Mesodermal cell (in vitro differentiated cells): ENCODE measurements at regions not wholly inside any gene's neighbourhood (a gene's known extent, or its start where the extent isn't known, plus 50 kb on each side); places are given as distances from the start of the nearest gene placed in this dataset.
"Not testable (repeated sequence)": the region's sequence is repeated elsewhere in the genome, so short reads cannot be mapped to it uniquely, and the experiment has no call there.

Experiments used
- H3K27ac ChIP-seq: 2 replicates; pipeline ENCODE4 v1.7.0; 2013; ENCODE audit warnings: mild to moderate bottlenecking, low read depth, low read length, moderate library complexity; ENCODE audit not compliant: severe bottlenecking
- H3K36me3 ChIP-seq: 2 replicates; pipeline ENCODE4 v1.7.1; 2013; ENCODE audit warnings: mild to moderate bottlenecking, low read length, moderate library complexity; ENCODE audit not compliant: control insufficient read depth, insufficient read depth
- H3K4me1 ChIP-seq: one replicate; pipeline ENCODE4 v1.7.1; 2013; ENCODE audit warnings: mild to moderate bottlenecking, low read length; ENCODE audit not compliant: insufficient read depth, control insufficient read depth, poor library complexity, severe bottlenecking
- H3K4me3 ChIP-seq: 2 replicates; pipeline ENCODE4 v1.7.0; 2013; ENCODE audit warnings: low read length, control low read depth, mild to moderate bottlenecking; ENCODE audit not compliant: insufficient read depth, poor library complexity, severe bottlenecking; ENCODE audit errors: extremely low read depth
- H3K9me3 ChIP-seq: 2 replicates; pipeline ENCODE4 v1.7.1; 2013; ENCODE audit warnings: mild to moderate bottlenecking, low read length, moderate library complexity; ENCODE audit not compliant: control insufficient read depth
- WGBS, 2 experiments: methylation state at CpG; one replicate each; pipeline ENCODE4 v1.1.5; 2013; ENCODE audit warnings: missing lambda C conversion rate in 2 of 2; ENCODE audit not compliant: insufficient coverage in 2 of 2; 5-methylcytosine and 5-hydroxymethylcytosine counted together

DNA sequence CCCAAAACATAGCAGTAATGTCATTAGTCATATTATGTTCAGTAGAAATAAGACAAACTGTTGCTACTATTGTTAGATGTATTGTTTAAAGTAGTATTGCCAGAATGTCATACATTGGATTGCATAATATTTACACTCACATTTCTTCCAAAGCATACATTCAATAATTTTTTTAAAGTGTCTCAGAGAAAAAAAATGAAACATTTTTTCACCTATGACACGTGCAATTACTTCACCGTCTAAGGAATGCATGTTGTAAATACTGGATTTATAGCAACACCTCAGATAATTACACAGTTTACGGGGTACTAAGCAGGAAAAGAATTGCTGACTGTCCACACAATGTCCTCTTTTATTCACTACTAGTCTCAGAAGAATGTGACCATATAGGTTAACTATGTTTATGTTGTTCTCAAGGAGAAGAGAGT lies 162.1 kb downstream of the PCDH18 start:
- H3K9me3 ChIP-seq = no peaks in the 10 kb centered on the region
- no peaks in the 10 kb centered on the region for H3K36me3 ChIP-seq
- H3K4me1 ChIP-seq = no peaks in the 10 kb centered on the region
- no CpG with 5 or more reads among the region's 3 CpGs for WGBS, 2 experiments
- peak overlapping the region; percentile 25 for H3K27ac ChIP-seq
- H3K4me3 ChIP-seq = no peak overlapping the region

DNA sequence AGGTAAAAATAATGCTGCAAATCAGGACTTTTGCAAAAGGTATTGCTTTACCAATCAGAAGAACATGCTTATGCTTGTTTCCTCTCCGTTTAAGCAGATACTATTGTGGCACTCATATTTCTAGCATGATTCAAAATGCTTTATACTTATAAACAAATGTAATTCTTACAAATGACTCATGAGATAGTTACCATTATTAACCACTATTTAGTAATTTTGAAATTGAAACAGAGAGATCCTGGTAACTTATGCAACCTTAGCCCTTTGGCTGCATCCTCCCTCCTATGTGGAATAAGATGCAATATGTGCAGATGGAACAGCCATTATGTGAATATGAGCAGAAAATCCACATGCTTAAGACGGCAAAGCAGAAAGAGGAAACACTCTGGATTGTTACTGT lies 164.7 kb downstream of the PCDH18 start:
- Histone ChIP-seq H3K9me3 (no peaks in the 10 kb centered on the region), H3K4me1 (no peaks in the 10 kb centered on the region), H3K4me3 (no peak overlapping the region), H3K36me3 (no peaks in the 10 kb centered on the region), H3K27ac (no peak overlapping the region)
- 100% methylated on average over 1 of the region's 2 CpGs for WGBS, 2 experiments

DNA sequence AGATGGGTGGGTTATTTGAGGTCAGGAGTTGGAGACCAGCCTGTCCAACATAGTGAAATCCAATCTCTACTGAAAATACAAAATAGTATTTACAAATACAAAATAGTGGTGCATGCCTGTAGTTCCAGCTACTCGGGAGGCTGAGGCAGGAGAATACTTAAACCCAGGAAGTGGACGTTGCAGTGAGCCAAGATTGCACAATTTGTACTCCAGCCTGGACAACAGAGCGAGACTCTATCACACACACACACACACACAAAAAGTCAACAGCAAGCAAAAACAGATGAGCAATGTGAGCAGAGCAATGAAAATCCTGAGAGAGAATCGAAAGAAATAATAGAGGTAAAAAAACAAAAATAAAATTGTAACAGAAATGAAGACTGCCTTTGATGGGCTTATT lies 168.8 kb downstream of the PCDH18 start:
- no peak overlapping the region for H3K27ac ChIP-seq
- H3K4me3 ChIP-seq = no peak overlapping the region
- no peaks in the 10 kb centered on the region for H3K9me3 ChIP-seq
- no peaks in the 10 kb centered on the region for H3K36me3 ChIP-seq
- H3K4me1 ChIP-seq = no peaks in the 10 kb centered on the region
- 100% methylated on average over 2 of the region's 4 CpGs; no CpG with 5 or more reads in 1 of the 2 experiments for WGBS, 2 experiments

DNA sequence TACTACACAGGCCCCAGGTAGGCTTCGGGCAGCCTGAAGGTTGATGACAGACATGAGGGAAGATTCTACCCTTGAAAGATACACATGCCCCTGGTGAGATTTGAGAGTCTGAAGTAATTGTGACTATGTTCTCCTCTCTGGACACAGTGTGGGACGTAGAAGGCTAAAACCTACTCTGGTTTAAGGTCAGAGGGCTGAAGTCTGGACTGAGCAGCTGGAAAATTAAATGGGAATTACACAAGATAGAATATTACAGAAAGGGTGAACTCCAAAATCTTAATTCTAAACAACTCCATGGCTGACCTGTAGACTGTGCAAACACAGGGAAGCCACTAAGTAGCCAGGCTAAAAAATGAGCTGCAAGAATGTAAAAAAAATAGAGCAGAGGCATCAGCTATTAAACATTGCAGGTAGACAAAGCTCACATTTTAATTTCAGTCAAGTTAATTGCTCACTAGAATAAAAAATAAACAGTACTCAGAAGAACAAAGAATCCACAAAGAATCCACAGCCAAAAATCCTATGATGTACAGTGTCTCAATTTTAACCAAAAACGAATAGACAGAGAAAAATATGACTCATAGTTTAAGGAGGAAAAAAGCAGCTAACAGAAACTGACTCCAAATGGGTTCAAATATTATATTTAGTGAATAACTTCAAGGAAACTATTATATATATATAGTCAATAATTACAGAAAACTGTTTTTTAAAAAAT lies 170.4 kb downstream of the PCDH18 start:
- H3K4me3 ChIP-seq = no peak overlapping the region
- H3K4me1 ChIP-seq = no peaks in the 10 kb centered on the region
- H3K36me3 ChIP-seq = no peaks in the 10 kb centered on the region
- H3K27ac ChIP-seq = no peak overlapping the region
- 88% methylated on average over 1 of the region's 3 CpGs; no CpG with 5 or more reads in 1 of the 2 experiments for WGBS, 2 experiments
- no peaks in the 10 kb centered on the region for H3K9me3 ChIP-seq

DNA sequence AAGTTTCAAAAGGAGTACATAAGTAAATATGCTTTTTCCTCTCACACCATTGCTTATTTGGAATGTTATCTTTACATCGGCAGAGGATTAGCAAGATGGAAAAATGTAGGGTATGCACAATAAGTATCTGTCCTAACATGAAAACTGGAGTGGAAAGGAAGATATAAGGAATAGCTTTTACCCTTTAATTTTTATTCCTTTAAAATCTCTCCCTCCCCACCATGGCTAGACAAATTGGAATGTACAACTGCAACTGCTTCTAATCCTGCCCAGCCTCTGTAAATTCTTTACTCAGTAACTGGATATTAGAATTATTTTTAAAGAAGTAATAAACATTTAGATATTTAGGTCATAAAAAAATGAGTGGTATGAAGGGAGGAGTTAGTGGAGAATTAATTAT lies 171.5 kb downstream of the PCDH18 start:
- H3K36me3 ChIP-seq = no peaks in the 10 kb centered on the region
- H3K4me1 ChIP-seq = no peaks in the 10 kb centered on the region
- H3K4me3 ChIP-seq = no peak overlapping the region
- no peaks in the 10 kb centered on the region for H3K9me3 ChIP-seq
- no CpG with 5 or more reads among the region's 1 CpG for WGBS, 2 experiments
- H3K27ac ChIP-seq = no peak overlapping the region

DNA sequence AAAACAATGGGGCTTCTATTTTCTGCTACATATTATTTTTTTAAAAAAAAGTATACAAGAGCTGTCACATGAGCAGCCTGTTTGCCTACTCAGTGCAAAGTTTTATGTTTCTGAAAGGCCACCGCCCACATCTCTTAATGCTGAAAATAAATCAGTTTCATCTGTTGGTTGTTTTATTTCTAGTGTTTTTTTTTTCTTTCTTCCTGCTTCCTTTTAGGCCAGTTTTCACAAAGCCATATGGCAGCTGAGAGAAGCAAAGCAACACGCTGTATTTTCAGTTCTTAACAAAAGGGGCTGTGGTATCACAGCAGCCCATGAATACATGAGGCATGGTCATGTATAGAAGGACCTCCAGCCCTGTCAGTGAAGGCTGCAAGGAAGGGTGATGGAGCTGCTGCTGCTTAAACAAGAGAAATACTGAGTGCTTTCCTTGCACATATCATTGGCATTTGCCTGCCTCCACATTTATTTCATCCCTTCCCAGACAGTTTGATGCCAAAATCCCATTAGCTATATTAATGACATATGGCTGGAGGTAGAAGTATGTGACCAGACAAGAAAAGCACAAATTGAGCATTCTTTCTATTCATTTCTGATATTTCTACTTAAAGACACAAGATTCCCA lies 172.5 kb downstream of the PCDH18 start:
- Histone ChIP-seq H3K36me3 (no peaks in the 10 kb centered on the region), H3K9me3 (no peaks in the 10 kb centered on the region), H3K27ac (no peak overlapping the region), H3K4me3 (no peak overlapping the region), H3K4me1 (no peaks in the 10 kb centered on the region)
- 83 to 86% methylated on average over 1 to 2 of the region's 2 CpGs for WGBS, 2 experiments

DNA sequence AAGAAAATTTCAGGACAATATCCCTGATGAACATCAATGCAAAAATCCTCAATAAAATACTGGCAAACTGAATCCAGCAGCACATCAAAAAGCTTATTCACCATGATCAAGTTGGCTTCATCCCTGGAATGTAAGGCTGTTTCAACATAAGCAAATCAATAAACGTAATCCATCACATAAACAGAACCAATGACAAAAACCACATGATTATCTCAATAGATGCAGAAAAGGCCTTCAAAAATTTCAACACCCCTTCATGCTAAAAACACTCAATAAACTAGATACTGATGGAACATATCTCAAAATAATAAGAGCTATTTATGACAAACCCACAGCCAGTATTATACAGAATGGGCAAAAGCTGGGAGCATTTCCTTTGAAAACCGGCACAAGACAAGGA lies 177.7 kb downstream of the PCDH18 start:
- not testable (repeated sequence) for H3K4me1 ChIP-seq
- 89 to 100% methylated on average over 1 of the region's 2 CpGs for WGBS, 2 experiments

DNA sequence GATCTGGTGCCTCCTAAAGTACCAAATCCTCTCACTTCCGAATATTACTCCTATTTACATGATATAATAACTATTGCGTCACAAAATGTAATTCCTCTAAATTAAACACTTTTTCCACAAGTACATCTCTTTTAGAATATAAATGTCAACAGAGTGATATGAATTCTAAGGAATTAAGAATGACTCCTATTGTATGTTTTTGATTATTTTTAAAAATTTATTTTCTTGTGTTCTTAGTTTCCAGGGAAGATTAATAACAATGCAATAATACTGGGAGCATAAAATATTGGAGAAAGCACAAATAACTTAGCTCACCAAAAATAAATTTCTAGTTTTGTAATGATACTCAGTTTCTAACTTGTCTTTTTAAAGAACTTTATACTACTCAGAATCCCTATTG lies 184.9 kb downstream of the PCDH18 start:
- WGBS, 2 experiments = no CpG with 5 or more reads among the region's 2 CpGs
- no peaks in the 10 kb centered on the region for H3K4me1 ChIP-seq
- H3K9me3 ChIP-seq = peaks cover 2% of the 10 kb centered on the region
- H3K4me3 ChIP-seq = no peak overlapping the region
- H3K27ac ChIP-seq = no peak overlapping the region
- no peaks in the 10 kb centered on the region for H3K36me3 ChIP-seq

More for the DNA sequence above, 177.7 kb downstream of the PCDH18 start:
- H3K4me3 ChIP-seq, H3K27ac ChIP-seq, H3K36me3 ChIP-seq: not testable (repeated sequence)
- H3K9me3 ChIP-seq = peaks cover 12% of the 10 kb centered on the region

DNA sequence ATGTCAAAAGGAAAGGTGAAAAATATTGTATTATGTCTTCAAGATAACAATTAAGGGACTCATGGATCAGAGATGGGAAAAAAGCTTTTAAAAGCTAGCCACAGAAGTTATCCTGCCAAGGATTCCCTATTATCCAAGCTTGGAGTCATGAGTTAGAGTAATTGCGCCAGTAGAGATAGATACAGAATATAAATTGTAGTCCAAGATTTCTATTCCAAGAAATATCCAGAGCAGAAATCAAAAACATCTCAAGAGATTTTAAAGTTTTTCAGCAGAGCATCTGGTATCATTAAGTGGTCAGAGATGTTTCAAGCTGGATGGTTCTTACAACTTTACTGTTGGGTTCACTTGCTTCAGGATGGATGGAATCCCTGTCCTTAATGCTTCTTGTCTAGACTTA lies 186.7 kb downstream of the PCDH18 start:
- H3K4me3 ChIP-seq = no peak overlapping the region
- H3K36me3 ChIP-seq = no peaks in the 10 kb centered on the region
- WGBS, 2 experiments = no CpG with 5 or more reads among the region's 1 CpG
- no peaks in the 10 kb centered on the region for H3K9me3 ChIP-seq
- no peaks in the 10 kb centered on the region for H3K4me1 ChIP-seq
- H3K27ac ChIP-seq = no peak overlapping the region

DNA sequence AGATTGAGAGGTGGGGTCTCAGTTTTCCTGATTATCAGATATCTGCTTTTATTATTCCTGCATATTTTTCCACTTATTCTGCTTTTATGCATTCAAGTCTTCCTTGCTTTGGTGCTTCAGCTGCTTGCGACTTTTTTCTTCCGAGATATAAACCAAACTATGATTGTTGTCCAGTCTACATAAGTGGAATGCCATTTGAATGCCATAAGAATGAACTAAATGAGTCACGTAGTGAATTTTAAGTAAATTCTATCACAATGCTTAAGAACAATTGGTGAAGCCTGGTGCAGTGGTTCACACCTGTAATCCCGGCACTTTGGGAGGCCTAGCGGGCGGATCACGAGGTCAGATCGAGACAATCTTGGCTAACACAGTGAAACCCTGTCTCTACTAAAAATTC lies 189.1 kb downstream of the PCDH18 start:
- Histone ChIP-seq H3K4me1 (no peaks in the 10 kb centered on the region), H3K4me3 (no peak overlapping the region), H3K27ac (no peak overlapping the region), H3K9me3 (no peaks in the 10 kb centered on the region), H3K36me3 (no peaks in the 10 kb centered on the region)
- WGBS, 2 experiments = 86 to 90% methylated on average over 5 to 8 of the region's 8 CpGs

DNA sequence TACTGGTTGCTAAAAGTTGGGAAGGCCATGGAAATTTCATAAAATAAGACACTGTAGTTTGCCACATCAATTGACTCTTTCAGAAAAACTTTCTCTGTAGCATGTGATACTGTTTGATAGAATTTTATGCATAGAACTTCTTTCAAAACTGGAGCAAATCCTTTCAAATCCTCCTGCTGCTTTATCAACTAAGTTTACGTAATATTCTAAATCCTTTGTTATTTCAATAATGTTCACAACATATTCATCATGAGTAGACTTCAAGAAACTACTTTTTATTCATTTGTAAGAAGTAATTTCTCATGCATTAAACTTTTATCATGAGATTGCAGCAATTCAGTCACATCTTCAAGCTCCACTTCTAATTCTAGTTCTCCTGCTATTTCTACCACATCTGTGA lies 199.3 kb downstream of the PCDH18 start:
- Histone ChIP-seq H3K9me3 (peaks cover 5% of the 10 kb centered on the region), H3K36me3 (no peaks in the 10 kb centered on the region), H3K27ac (no peak overlapping the region), H3K4me1 (no peaks in the 10 kb centered on the region), H3K4me3 (no peak overlapping the region)
- no CpG with 5 or more reads among the region's 1 CpG for WGBS, 2 experiments
